ENCODE measurements at regions not wholly inside any gene's neighbourhood (a gene's known extent, or its start where the extent isn't known, plus 50 kb on each side); places are given as distances from the start of the nearest gene placed in this dataset.

- DNase-seq: no peak
These were observed 1472.3 kb upstream of the GBE1 start for GRCh38 chr3:83233715-83234114.

GRCh38 chr3:83230841-83231240 lies 1469.4 kb upstream of the GBE1 start:
- Histone ChIP-seq H2AFZ (ENCODE audit: low read depth, low read length) (no peak overlapping the region), H2BK120ac (ENCODE audit: low read depth, low read length) (no peak overlapping the region), H3K4ac (ENCODE audit: low read depth in 1 of 2, low read length in 2 of 2) (no peak overlapping the region), H3K4me1 (ENCODE audit: control insufficient read depth, insufficient read depth, low read depth, low read length) (no peaks in the 10 kb centered on the region), H3K9ac (ENCODE audit: low read length) (no peak overlapping the region), H3K27ac (ENCODE audit: low read length, poor library complexity, severe bottlenecking) (no peak overlapping the region), H3K18ac (ENCODE audit: low read depth in 1 of 2, low read length in 2 of 2) (no peak overlapping the region), H2BK12ac (ENCODE audit: low read length in 2 of 2) (no peak overlapping the region), H2BK15ac (ENCODE audit: low read depth, poor library complexity, severe bottlenecking) (no peak overlapping the region), H3K79me1 (replicated peaks; ENCODE audit: low read length, poor library complexity, severe bottlenecking) (no peaks in the 10 kb centered on the region), H3K36me3 (ENCODE audit: control insufficient read depth in 1 of 2, insufficient read depth in 2 of 2, low read depth in 1 of 2, low read length in 2 of 2) (no peaks in the 10 kb centered on the region), H4K91ac (ENCODE audit: low read length) (no peak overlapping the region), H2BK5ac (ENCODE audit: low read depth, low read length, poor library complexity, severe bottlenecking) (no peak overlapping the region), H2AK5ac (ENCODE audit: low read length, severe bottlenecking) (no peak overlapping the region), H3K9me3 (ENCODE audit: control insufficient read depth, low read length) (no peaks in the 10 kb centered on the region), H3K4me3 (ENCODE audit: insufficient read depth in 1 of 2, low read depth in 1 of 2, low read length in 2 of 2) (no peak overlapping the region), H3K27me3 (ENCODE audit: control insufficient read depth in 1 of 2, insufficient read depth in 1 of 2, low read length in 2 of 2) (no peaks in the 10 kb centered on the region), H3K4me2 (ENCODE audit: low read length, poor library complexity, severe bottlenecking) (no peak overlapping the region), H4K8ac (ENCODE audit: low read length) (no peak overlapping the region), H3K23ac (ENCODE audit: low read length in 2 of 2) (no peak overlapping the region), H3K14ac (ENCODE audit: low read length in 2 of 2) (no peak overlapping the region)
- WGBS: 59% methylated on average over 2 of the region's 3 CpGs
- DNase-seq: no peak

More at GRCh38 chr3:83233715-83234114, 1472.3 kb upstream of the GBE1 start:
- Histone ChIP-seq H3K23ac (ENCODE audit: low read length in 2 of 2) (no peak overlapping the region), H2BK12ac (ENCODE audit: low read length in 2 of 2) (no peak overlapping the region), H3K27me3 (ENCODE audit: control insufficient read depth in 1 of 2, insufficient read depth in 1 of 2, low read length in 2 of 2) (no peaks in the 10 kb centered on the region), H3K27ac (ENCODE audit: low read length, poor library complexity, severe bottlenecking) (no peak overlapping the region), H3K79me1 (replicated peaks; ENCODE audit: low read length, poor library complexity, severe bottlenecking) (no peaks in the 10 kb centered on the region), H3K4ac (ENCODE audit: low read depth in 1 of 2, low read length in 2 of 2) (no peak overlapping the region), H3K4me1 (ENCODE audit: control insufficient read depth, insufficient read depth, low read depth, low read length) (no peaks in the 10 kb centered on the region), H4K8ac (ENCODE audit: low read length) (no peak overlapping the region), H3K9ac (ENCODE audit: low read length) (no peak overlapping the region), H2BK15ac (ENCODE audit: low read depth, poor library complexity, severe bottlenecking) (no peak overlapping the region), H3K18ac (ENCODE audit: low read depth in 1 of 2, low read length in 2 of 2) (no peak overlapping the region), H3K36me3 (ENCODE audit: control insufficient read depth in 1 of 2, insufficient read depth in 2 of 2, low read depth in 1 of 2, low read length in 2 of 2) (no peaks in the 10 kb centered on the region), H3K4me3 (ENCODE audit: insufficient read depth in 1 of 2, low read depth in 1 of 2, low read length in 2 of 2) (no peak overlapping the region), H2AFZ (ENCODE audit: low read depth, low read length) (no peak overlapping the region), H2AK5ac (ENCODE audit: low read length, severe bottlenecking) (no peak overlapping the region), H4K91ac (ENCODE audit: low read length) (no peak overlapping the region), H3K4me2 (ENCODE audit: low read length, poor library complexity, severe bottlenecking) (no peak overlapping the region), H3K14ac (ENCODE audit: low read length in 2 of 2) (no peak overlapping the region), H2BK120ac (ENCODE audit: low read depth, low read length) (no peak overlapping the region), H3K9me3 (ENCODE audit: control insufficient read depth, low read length) (no peaks in the 10 kb centered on the region), H2BK5ac (ENCODE audit: low read depth, low read length, poor library complexity, severe bottlenecking) (no peak overlapping the region)
- WGBS: 80% methylated on average over 6 of the region's 6 CpGs

DNA sequence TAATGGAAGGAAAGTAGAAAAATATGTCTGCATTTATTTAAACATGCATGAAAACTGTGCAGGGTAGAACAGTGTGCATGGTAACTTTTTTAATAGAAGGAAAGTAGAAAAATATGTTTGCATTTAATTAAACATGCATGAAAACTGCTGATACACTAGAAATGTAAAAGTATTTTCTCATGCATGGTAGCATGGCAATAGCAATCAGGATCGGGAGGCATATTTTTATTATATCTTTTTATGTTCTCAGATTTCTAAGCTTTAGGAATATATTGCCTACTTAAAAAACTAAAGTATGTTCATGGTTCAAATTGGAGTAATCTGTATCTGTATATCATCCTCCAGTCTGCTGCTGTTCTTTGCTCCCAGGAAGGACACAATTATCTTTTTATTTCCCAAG lies 1468.9 kb upstream of the GBE1 start:
- no CpG with 5 or more reads among the region's 1 CpG for WGBS

GRCh38 chr3:83226751-83227150 lies 1465.3 kb upstream of the GBE1 start:
- no peak overlapping the region for H3K23ac ChIP-seq (ENCODE audit: low read length in 2 of 2)

More for the DNA sequence above, 1468.9 kb upstream of the GBE1 start:
- no peak overlapping the region for H3K18ac ChIP-seq (ENCODE audit: low read depth in 1 of 2, low read length in 2 of 2)
- H3K27ac ChIP-seq (ENCODE audit: low read length, poor library complexity, severe bottlenecking): no peak overlapping the region
- H4K91ac ChIP-seq (ENCODE audit: low read length): no peak overlapping the region
- no peak overlapping the region for H2BK15ac ChIP-seq (ENCODE audit: low read depth, poor library complexity, severe bottlenecking)
- no peak overlapping the region for H3K4me3 ChIP-seq (ENCODE audit: insufficient read depth in 1 of 2, low read depth in 1 of 2, low read length in 2 of 2)
- no peak overlapping the region for H2BK5ac ChIP-seq (ENCODE audit: low read depth, low read length, poor library complexity, severe bottlenecking)
- no peak overlapping the region for H2BK12ac ChIP-seq (ENCODE audit: low read length in 2 of 2)
- H3K4me1 ChIP-seq (ENCODE audit: control insufficient read depth, insufficient read depth, low read depth, low read length): no peaks in the 10 kb centered on the region
- no peak overlapping the region for H3K14ac ChIP-seq (ENCODE audit: low read length in 2 of 2)
- H3K9me3 ChIP-seq (ENCODE audit: control insufficient read depth, low read length): no peaks in the 10 kb centered on the region
- H3K79me1 ChIP-seq (replicated peaks; ENCODE audit: low read length, poor library complexity, severe bottlenecking): no peaks in the 10 kb centered on the region
- no peak overlapping the region for H3K4me2 ChIP-seq (ENCODE audit: low read length, poor library complexity, severe bottlenecking)
- H2BK120ac ChIP-seq (ENCODE audit: low read depth, low read length): no peak overlapping the region
- no peak for DNase-seq
- H4K8ac ChIP-seq (ENCODE audit: low read length): no peak overlapping the region
- H3K9ac ChIP-seq (ENCODE audit: low read length): no peak overlapping the region
- H2AK5ac ChIP-seq (ENCODE audit: low read length, severe bottlenecking): no peak overlapping the region
- H3K23ac ChIP-seq (ENCODE audit: low read length in 2 of 2): no peak overlapping the region
- no peaks in the 10 kb centered on the region for H3K36me3 ChIP-seq (ENCODE audit: control insufficient read depth in 1 of 2, insufficient read depth in 2 of 2, low read depth in 1 of 2, low read length in 2 of 2)
- H3K4ac ChIP-seq (ENCODE audit: low read depth in 1 of 2, low read length in 2 of 2): no peak overlapping the region
- no peaks in the 10 kb centered on the region for H3K27me3 ChIP-seq (ENCODE audit: control insufficient read depth in 1 of 2, insufficient read depth in 1 of 2, low read length in 2 of 2)
- no peak overlapping the region for H2AFZ ChIP-seq (ENCODE audit: low read depth, low read length)

More at GRCh38 chr3:83226751-83227150, 1465.3 kb upstream of the GBE1 start:
- H3K27ac ChIP-seq (ENCODE audit: low read length, poor library complexity, severe bottlenecking): no peak overlapping the region
- H3K14ac ChIP-seq (ENCODE audit: low read length in 2 of 2): no peak overlapping the region
- no peak overlapping the region for H4K91ac ChIP-seq (ENCODE audit: low read length)
- no peaks in the 10 kb centered on the region for H3K9me3 ChIP-seq (ENCODE audit: control insufficient read depth, low read length)
- no peak overlapping the region for H2BK12ac ChIP-seq (ENCODE audit: low read length in 2 of 2)
- no peak overlapping the region for H3K9ac ChIP-seq (ENCODE audit: low read length)
- H3K36me3 ChIP-seq (ENCODE audit: control insufficient read depth in 1 of 2, insufficient read depth in 2 of 2, low read depth in 1 of 2, low read length in 2 of 2): no peaks in the 10 kb centered on the region
- DNase-seq: no peak
- 100% methylated on average over 1 of the region's 3 CpGs for WGBS
- H3K4me2 ChIP-seq (ENCODE audit: low read length, poor library complexity, severe bottlenecking): no peak overlapping the region
- no peak overlapping the region for H4K8ac ChIP-seq (ENCODE audit: low read length)
- H3K4me1 ChIP-seq (ENCODE audit: control insufficient read depth, insufficient read depth, low read depth, low read length): no peaks in the 10 kb centered on the region
- no peak overlapping the region for H2BK120ac ChIP-seq (ENCODE audit: low read depth, low read length)
- H3K79me1 ChIP-seq (replicated peaks; ENCODE audit: low read length, poor library complexity, severe bottlenecking): no peaks in the 10 kb centered on the region
- H2AK5ac ChIP-seq (ENCODE audit: low read length, severe bottlenecking): no peak overlapping the region
- no peak overlapping the region for H3K4ac ChIP-seq (ENCODE audit: low read depth in 1 of 2, low read length in 2 of 2)
- H3K27me3 ChIP-seq (ENCODE audit: control insufficient read depth in 1 of 2, insufficient read depth in 1 of 2, low read length in 2 of 2): no peaks in the 10 kb centered on the region
- H3K4me3 ChIP-seq (ENCODE audit: insufficient read depth in 1 of 2, low read depth in 1 of 2, low read length in 2 of 2): no peak overlapping the region
- H2AFZ ChIP-seq (ENCODE audit: low read depth, low read length): no peak overlapping the region
- H2BK15ac ChIP-seq (ENCODE audit: low read depth, poor library complexity, severe bottlenecking): no peak overlapping the region
- H3K18ac ChIP-seq (ENCODE audit: low read depth in 1 of 2, low read length in 2 of 2): no peak overlapping the region
- no peak overlapping the region for H2BK5ac ChIP-seq (ENCODE audit: low read depth, low read length, poor library complexity, severe bottlenecking)

Measured in mesenchymal stem cell (in vitro differentiated cells and primary cell).